CD14-positive monocyte (primary cell): ENCODE measurements at regions not wholly inside any gene's neighbourhood (a gene's known extent, or its start where the extent isn't known, plus 50 kb on each side); places are given as distances from the start of the nearest gene placed in this dataset.

Experiments
- DNase-seq, 3 donors: peaks; one replicate each; pipeline ENCODE4 v3.0.0-alpha.2; 2011 to 2022
- H2AFZ ChIP-seq: 2 replicates; pipeline ENCODE4 v1.6.0; 2012; ENCODE audit warnings: mild to moderate bottlenecking, low read depth, low read length, inconsistent platforms; ENCODE audit not compliant: insufficient read depth, poor library complexity, severe bottlenecking
- H3K27ac ChIP-seq, 2 donors: 1 replicate in 1 of 2; 2 replicates in 1 of 2; pipeline ENCODE4 v1.5.1; 2012 to 2013; ENCODE audit warnings: low read length in 2 of 2, control low read depth in 1 of 2, inconsistent platforms in 1 of 2, low read depth in 1 of 2, mild to moderate bottlenecking in 1 of 2
- H3K27me3 ChIP-seq, 2 donors: one replicate each; pipeline versions ENCODE4 v1.6.0 to v1.6.1; 2011 to 2013; ENCODE audit warnings: low read length in 2 of 2; ENCODE audit not compliant: control insufficient read depth in 2 of 2, insufficient read depth in 2 of 2
- H3K36me3 ChIP-seq, 2 donors: replicated peaks in 1 of 2; 1 replicate in 1 of 2; 2 replicates in 1 of 2; pipeline versions ENCODE4 v1.5.1 to v1.6.1; 2012 to 2013; ENCODE audit warnings: low read length in 2 of 2, control low read depth in 1 of 2, inconsistent platforms in 1 of 2, mild to moderate bottlenecking in 1 of 2; ENCODE audit not compliant: insufficient read depth in 2 of 2, control insufficient read depth in 1 of 2
- H3K4me1 ChIP-seq, 2 donors: 1 replicate in 1 of 2; 2 replicates in 1 of 2; pipeline versions ENCODE4 v1.5.1 to v1.6.1; 2012 to 2013; ENCODE audit warnings: low read length in 2 of 2, control low read depth in 1 of 2, inconsistent platforms in 1 of 2, mild to moderate bottlenecking in 1 of 2, moderate library complexity in 1 of 2; ENCODE audit not compliant: insufficient read depth in 2 of 2, control insufficient read depth in 1 of 2
- H3K4me2 ChIP-seq: replicated peaks from 2 replicates; pipeline ENCODE3; 2012; ENCODE audit warnings: low read length, moderate library complexity, mild to moderate bottlenecking; ENCODE audit not compliant: poor library complexity, severe bottlenecking; ENCODE audit errors: extremely low read depth
- H3K4me3 ChIP-seq, 3 experiments: fragments of 200-600 bp in 1 of 3; sonication (generic) in 1 of 3; replicated peaks in 1 of 3; 1 replicate in 2 of 3; 2 replicates in 1 of 3; pipeline ENCODE4 v1.5.1; 2011 to 2013; ENCODE audit warnings: low read length in 3 of 3, mild to moderate bottlenecking in 3 of 3, control low read depth in 2 of 3, low read depth in 2 of 3, inconsistent platforms in 1 of 3, moderate library complexity in 1 of 3
- H3K79me2 ChIP-seq: 2 replicates; pipeline ENCODE4 v1.6.0; 2012; ENCODE audit warnings: mild to moderate bottlenecking, control low read depth, inconsistent platforms, low read length, moderate library complexity; ENCODE audit not compliant: insufficient read depth
- H3K9ac ChIP-seq: 2 replicates; pipeline ENCODE4 v1.6.0; 2017; ENCODE audit warnings: low read length, mild to moderate bottlenecking; ENCODE audit not compliant: insufficient read depth, poor library complexity, severe bottlenecking
- H3K9me3 ChIP-seq, 2 donors: replicated peaks in 1 of 2; 1 replicate in 1 of 2; 2 replicates in 1 of 2; pipeline versions ENCODE4 v1.5.1 to v1.6.1; 2012 to 2013; ENCODE audit warnings: low read length in 2 of 2, control low read depth in 1 of 2; ENCODE audit not compliant: control insufficient read depth in 1 of 2, insufficient read depth in 1 of 2
- H4K20me1 ChIP-seq: 2 replicates; pipeline ENCODE4 v1.6.0; 2012; ENCODE audit warnings: mild to moderate bottlenecking, low read length, control low read depth, moderate library complexity; ENCODE audit not compliant: insufficient read depth
- H3K27ac Mint-ChIP-seq, 7 donors: one replicate each; pipeline ENCODE4 v1.8.0; 2020; ENCODE audit warnings: mild to moderate bottlenecking in 7 of 7, mixed read lengths in 7 of 7, moderate library complexity in 6 of 7, inconsistent platforms in 2 of 7
- H3K27me3 Mint-ChIP-seq, 3 donors: one replicate each; pipeline ENCODE4 v1.8.0; 2021 to 2022; ENCODE audit warnings: low read depth in 3 of 3, mild to moderate bottlenecking in 3 of 3, mixed read lengths in 3 of 3, moderate library complexity in 3 of 3, inconsistent platforms in 1 of 3
- H3K36me3 Mint-ChIP-seq, 2 donors: one replicate each; pipeline ENCODE4 v1.8.0; 2020; ENCODE audit warnings: mixed read lengths in 2 of 2, inconsistent platforms in 1 of 2, mild to moderate bottlenecking in 1 of 2
- H3K4me1 Mint-ChIP-seq: one replicate; pipeline ENCODE4 v1.8.0; 2020; ENCODE audit warnings: mild to moderate bottlenecking, mixed read lengths
- H3K4me3 Mint-ChIP-seq, 2 donors: one replicate each; pipeline ENCODE4 v1.8.0; 2020; ENCODE audit warnings: mild to moderate bottlenecking in 2 of 2, mixed read lengths in 2 of 2, moderate library complexity in 1 of 2
- H3K9me3 Mint-ChIP-seq, 7 donors: one replicate each; pipeline ENCODE4 v1.8.0; 2020 to 2022; ENCODE audit warnings: mixed read lengths in 7 of 7, mild to moderate bottlenecking in 6 of 7, moderate library complexity in 6 of 7, inconsistent platforms in 2 of 7
- WGBS: methylation state at CpG from one replicate; pipeline ENCODE4 v1.1.5; 2013; ENCODE audit warnings: missing lambda C conversion rate; ENCODE audit not compliant: insufficient coverage; 5-methylcytosine and 5-hydroxymethylcytosine counted together
- intact Hi-C, 2 donors: fragments of 100-400 bp; cut with micrococcal nuclease; formaldehyde crosslinking; loops; one replicate each; pipeline versions ENCODE4 v1.15.0 to v1.15.1; 2023
- TF ChIP-seq, protein P1 (sequence below): fragments of 200-600 bp; IDR thresholded peaks from one replicate; pipeline ENCODE4 v1.8.0; 2022; ENCODE audit warnings: antibody characterized with exemption, mild to moderate bottlenecking

- Histone ChIP-seq H3K36me3 (no peaks in the 10 kb centered on the region), H3K4me2 (no peak overlapping the region), H3K9me3 (no peaks in the 10 kb centered on the region), H3K4me1 (no peaks in the 10 kb centered on the region), H3K27me3 (no peaks in the 10 kb centered on the region), H4K20me1 (no peaks in the 10 kb centered on the region), H3K9ac (no peak overlapping the region), H2AFZ (no peak overlapping the region), H3K79me2 (no peaks in the 10 kb centered on the region), H3K27ac (no peak overlapping the region), H3K4me3 (no peak overlapping the region)
- H3K36me3 Mint-ChIP-seq, result no peaks in the 10 kb centered on the region
- DNase-seq, result no peak
- no peaks in the 10 kb centered on the region for H3K4me1 Mint-ChIP-seq
- no peak overlapping the region for H3K27ac Mint-ChIP-seq
- WGBS, result no CpG with 5 or more reads among the region's 2 CpGs
- no peak overlapping the region for H3K4me3 Mint-ChIP-seq
- TF ChIP-seq, protein P1, sequence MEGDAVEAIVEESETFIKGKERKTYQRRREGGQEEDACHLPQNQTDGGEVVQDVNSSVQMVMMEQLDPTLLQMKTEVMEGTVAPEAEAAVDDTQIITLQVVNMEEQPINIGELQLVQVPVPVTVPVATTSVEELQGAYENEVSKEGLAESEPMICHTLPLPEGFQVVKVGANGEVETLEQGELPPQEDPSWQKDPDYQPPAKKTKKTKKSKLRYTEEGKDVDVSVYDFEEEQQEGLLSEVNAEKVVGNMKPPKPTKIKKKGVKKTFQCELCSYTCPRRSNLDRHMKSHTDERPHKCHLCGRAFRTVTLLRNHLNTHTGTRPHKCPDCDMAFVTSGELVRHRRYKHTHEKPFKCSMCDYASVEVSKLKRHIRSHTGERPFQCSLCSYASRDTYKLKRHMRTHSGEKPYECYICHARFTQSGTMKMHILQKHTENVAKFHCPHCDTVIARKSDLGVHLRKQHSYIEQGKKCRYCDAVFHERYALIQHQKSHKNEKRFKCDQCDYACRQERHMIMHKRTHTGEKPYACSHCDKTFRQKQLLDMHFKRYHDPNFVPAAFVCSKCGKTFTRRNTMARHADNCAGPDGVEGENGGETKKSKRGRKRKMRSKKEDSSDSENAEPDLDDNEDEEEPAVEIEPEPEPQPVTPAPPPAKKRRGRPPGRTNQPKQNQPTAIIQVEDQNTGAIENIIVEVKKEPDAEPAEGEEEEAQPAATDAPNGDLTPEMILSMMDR, result no peak
- H3K9me3 Mint-ChIP-seq, result peaks cover 0 to 5% (median 0%) of the 10 kb centered on the region in 7 donors
- peaks cover 0 to 2% (median 2%) of the 10 kb centered on the region in 3 donors for H3K27me3 Mint-ChIP-seq
- intact Hi-C loops, result no loop called here
These were observed 288.7 kb downstream of the CD109 start for GRCh38 chr6:73984571-73985210.

- Histone ChIP-seq H4K20me1 (no peaks in the 10 kb centered on the region), H3K4me3 (no peak overlapping the region), H3K27me3 (no peaks in the 10 kb centered on the region), H3K4me2 (no peak overlapping the region), H3K79me2 (no peaks in the 10 kb centered on the region), H2AFZ (no peak overlapping the region), H3K27ac (no peak overlapping the region), H3K36me3 (no peaks in the 10 kb centered on the region), H3K9me3 (no peaks in the 10 kb centered on the region), H3K9ac (no peak overlapping the region), H3K4me1 (no peaks in the 10 kb centered on the region)
- Mint-ChIP-seq H3K9me3 (peaks cover 0 to 2% (median 0%) of the 10 kb centered on the region in 7 donors), H3K4me1 (no peaks in the 10 kb centered on the region), H3K36me3 (no peaks in the 10 kb centered on the region), H3K27me3 (peaks cover 0 to 2% (median 2%) of the 10 kb centered on the region in 3 donors), H3K27ac (no peak overlapping the region), H3K4me3 (no peak overlapping the region)
- intact Hi-C loops, result no loop called here
- DNase-seq, result no peak
- TF ChIP-seq, protein P1, result no peak
- 83% methylated on average over 1 of the region's 2 CpGs for WGBS
These were observed 287.4 kb downstream of the CD109 start for GRCh38 chr6:73983367-73983766.
